IMR-90 (cell line): ENCODE measurements at regions not wholly inside any gene's neighbourhood (a gene's known extent, or its start where the extent isn't known, plus 50 kb on each side); places are given as distances from the start of the nearest gene placed in this dataset.

Experiments used
- BHLHE40 ChIP-seq: fragments of 150-350 bp; IDR thresholded peaks from 2 replicates; pipeline ENCODE4 v1.6.1; 2016; ENCODE audit warnings: mild to moderate bottlenecking, low read depth, low read length
- CHD1 ChIP-seq: IDR thresholded peaks from 2 replicates; pipeline ENCODE4 v1.6.1; 2012; ENCODE audit warnings: low read depth, low read length, improper control_type of control experiment
- CTCF ChIP-seq: conservative IDR thresholded peaks from 2 replicates; pipeline ENCODE4 v1.5.1; 2012; ENCODE audit warnings: mild to moderate bottlenecking, low read depth, low read length, improper control_type of control experiment
- MAFK ChIP-seq: IDR thresholded peaks from 2 replicates; pipeline ENCODE4 v1.6.1; 2012; ENCODE audit warnings: low read depth, low read length, improper control_type of control experiment
- POLR2A ChIP-seq: IDR thresholded peaks from 2 replicates; pipeline ENCODE4 v1.6.1; 2012; ENCODE audit warnings: mild to moderate bottlenecking, low read depth, low read length

GRCh38 chr9:87270221-87270847 lies 227.3 kb upstream of the DAPK1 start:
- TF ChIP-seq CTCF, result no peak
- peak; percentile 35; the same call in 1 of the 2 replicates for TF ChIP-seq POLR2A
- no peak for TF ChIP-seq MAFK
- TF ChIP-seq BHLHE40, result 0 out of 2 replicates have a peak, but pooled peaks have one; percentile 8
- no peak for TF ChIP-seq CHD1
